T-helper 2 cell treated with Interferon-gamma antibody and Interleukin-4, amounts not matched to agents 100 ng/mL and 5 ng/mL, for 36 hours (primary cell): ENCODE measurements at regions not wholly inside any gene's neighbourhood (a gene's known extent, or its start where the extent isn't known, plus 50 kb on each side); places are given as distances from the start of the nearest gene placed in this dataset.
"Not testable (repeated sequence)": the region's sequence is repeated elsewhere in the genome, so short reads cannot be mapped to it uniquely, and the experiment has no call there.

Experiments
- intact Hi-C: fragments of 100-400 bp; cut with micrococcal nuclease; formaldehyde crosslinking; loops from one replicate; pipeline ENCODE4 v1.15.1; 2023

DNA sequence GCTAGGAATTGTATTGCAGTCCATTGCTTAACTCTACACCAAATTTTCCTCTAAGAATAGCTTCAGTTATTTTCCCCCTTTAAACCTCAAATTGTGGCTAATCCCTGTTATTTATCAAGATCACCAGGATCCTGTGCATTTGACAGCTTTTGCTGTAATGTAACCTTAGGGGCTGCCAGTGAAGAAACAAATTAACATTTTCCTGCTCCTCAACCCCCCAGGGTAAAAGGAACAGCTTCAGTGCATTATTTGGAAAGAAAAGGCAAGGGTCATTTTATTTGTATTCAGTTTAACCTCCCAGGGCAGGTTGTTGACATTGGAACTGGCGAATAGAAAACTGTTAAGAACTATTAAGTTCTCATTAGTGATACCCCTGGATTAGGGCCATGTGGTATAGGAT lies 57.0 kb downstream of the PCDH20 start:
- intact Hi-C loops: loop anchor here (10.0 kb wide), 1 partner anchor 56 kb away; the partner anchor contains the start of gene PCDH20

DNA sequence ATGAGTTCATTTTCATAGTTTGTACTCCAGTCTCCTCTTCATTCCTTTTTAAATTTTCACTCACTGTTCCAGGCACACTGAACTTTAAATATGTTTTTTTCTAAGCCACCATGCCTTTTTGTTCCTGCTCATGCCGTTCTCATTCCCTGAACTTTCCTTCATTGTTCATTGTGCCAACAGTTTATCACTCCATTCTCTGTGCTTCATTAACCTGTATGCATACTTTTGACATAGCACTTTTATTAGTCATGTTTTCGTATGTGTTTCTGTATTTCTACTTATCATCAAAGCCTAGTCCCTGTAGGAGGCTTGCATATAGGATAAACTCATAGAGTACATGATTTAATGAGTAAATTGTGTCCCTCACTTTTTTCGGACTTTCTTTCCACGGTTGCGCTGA lies 65.3 kb downstream of the PCDH20 start:
- intact Hi-C loops: loop anchor here (10.0 kb wide), 1 partner anchor 64 kb away; the partner anchor contains the start of gene PCDH20

DNA sequence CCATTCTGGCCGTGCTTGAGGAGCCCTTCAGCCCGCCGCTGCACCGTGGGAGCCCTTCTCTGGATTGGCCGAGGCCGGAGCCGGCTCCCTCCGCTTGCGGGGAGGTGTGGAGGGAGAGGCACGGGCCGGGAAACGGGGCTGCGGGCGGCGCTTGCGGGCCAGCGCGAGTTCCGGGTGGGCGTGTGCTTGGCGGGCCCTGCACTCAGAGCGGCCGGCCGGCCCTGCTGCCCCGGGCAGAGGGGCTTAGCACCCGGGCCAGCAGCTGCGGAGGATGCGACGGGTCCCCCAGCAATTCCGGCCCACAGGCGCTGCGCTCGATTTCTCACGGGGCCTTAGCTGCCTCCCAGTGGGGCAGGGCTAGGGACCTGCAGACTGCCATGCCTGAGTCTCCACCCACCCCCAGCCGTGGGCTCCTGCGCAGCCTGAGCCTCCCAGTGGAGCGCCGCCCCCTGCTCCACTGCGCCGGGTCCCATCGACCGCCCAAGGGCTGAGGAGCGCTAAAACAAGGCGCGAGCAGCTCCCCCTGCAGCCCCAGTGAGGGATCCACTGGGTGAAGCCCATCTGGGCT lies 76.5 kb downstream of the PCDH20 start:
- intact Hi-C loops: no loop called here

- intact Hi-C loops: no loop called here
Measured at GRCh38 chr13:61316647-61317046, 99.0 kb downstream of the PCDH20 start.

- intact Hi-C loops: no loop called here
Measured at GRCh38 chr13:61294467-61295191, 121.0 kb downstream of the PCDH20 start.

DNA sequence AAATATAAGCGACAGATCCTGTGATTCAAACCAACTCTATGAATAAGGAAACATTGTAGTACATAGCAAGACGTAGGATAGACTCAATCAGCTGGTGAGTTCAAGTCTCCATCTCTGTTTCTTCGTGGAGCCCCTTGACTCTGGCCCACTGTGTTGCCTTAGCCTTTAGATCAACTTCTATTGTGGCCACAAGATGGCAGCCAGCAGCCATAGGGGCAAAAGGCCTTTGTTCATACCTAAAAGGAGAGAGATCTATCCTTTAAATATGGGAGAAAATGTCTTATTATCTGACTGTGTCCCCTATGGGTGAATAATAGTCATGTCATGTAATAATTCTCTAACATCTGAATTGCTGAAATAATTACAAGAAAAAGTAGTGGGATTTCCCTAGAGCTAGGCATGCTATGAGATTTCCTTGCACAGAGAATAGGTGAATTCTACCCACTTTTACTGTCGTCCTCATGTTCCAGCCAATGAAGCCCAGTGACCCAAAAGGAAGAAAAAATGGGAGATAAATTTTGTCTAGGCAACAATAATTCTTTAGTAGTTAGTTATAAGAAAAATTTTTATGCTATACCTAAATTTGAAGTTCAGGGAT lies 129.4 kb downstream of the PCDH20 start:
- intact Hi-C loops: no loop called here

GRCh38 chr13:61277586-61278276 lies 137.9 kb downstream of the PCDH20 start:
- intact Hi-C loops: no loop called here

DNA sequence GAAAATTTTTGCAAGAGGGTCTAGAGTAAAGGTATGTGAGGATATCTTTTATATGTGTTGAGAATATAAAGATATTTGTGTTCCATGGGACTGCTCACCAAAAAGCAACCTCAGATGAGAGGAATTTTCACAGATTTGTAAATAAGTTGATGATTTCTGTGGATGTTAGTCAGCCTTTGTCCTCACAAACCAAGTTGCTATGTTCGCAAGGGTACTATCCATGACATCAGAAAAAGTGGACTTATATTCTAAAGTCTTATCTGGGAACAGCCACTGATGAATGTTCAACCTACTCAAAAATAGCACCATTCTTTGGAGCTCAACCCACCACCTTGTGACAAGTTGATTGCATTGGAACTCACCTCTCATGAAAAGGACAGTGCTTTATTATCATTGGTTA lies 138.6 kb downstream of the PCDH20 start:
- intact Hi-C loops: no loop called here

- intact Hi-C loops: no loop called here
Measured at GRCh38 chr13:61276401-61276800, 139.2 kb downstream of the PCDH20 start.

- intact Hi-C loops: no loop called here
Measured at GRCh38 chr13:61275736-61276135, 139.9 kb downstream of the PCDH20 start.

DNA sequence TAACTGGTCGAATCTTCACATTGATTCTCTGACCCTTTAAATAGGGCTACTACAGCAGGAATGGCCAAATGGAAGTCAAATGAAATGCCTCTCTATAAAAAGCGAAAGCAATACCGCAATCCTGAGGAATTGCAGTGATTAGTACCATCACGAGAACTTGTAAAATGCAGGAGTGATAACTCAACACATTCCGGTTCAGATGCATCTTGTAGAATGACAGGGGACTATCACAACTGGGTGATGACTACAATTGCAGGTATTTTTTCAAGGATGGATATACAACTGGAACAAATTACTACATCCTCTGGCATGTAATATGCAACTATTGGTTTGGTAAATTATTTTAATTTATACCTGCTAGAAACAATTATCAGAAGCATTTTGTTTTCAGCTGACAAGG lies 140.4 kb downstream of the PCDH20 start:
- intact Hi-C loops: no loop called here

DNA sequence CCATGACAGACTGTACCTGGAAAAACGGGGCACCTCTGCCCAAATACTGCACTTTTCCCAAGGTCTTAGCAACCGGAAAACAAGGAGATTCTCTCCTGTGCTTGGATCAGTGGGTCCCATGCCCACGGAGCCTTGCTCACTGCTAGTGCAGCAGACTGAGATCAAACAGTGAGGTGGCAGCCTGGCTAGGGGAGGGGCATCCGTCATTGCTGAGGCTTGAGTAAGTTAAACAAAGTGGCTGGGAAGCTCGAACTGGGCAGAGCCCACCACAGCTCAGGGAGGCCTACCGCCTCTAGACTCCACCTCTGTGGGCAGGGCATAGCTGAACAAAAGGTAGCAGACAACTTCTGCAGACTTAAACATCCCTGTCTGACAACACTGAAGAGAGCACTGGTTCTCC lies 148.8 kb downstream of the PCDH20 start:
- intact Hi-C loops: not testable (repeated sequence)

- intact Hi-C loops: no loop called here
Measured at GRCh38 chr13:61261746-61262472, 153.7 kb downstream of the PCDH20 start.

DNA sequence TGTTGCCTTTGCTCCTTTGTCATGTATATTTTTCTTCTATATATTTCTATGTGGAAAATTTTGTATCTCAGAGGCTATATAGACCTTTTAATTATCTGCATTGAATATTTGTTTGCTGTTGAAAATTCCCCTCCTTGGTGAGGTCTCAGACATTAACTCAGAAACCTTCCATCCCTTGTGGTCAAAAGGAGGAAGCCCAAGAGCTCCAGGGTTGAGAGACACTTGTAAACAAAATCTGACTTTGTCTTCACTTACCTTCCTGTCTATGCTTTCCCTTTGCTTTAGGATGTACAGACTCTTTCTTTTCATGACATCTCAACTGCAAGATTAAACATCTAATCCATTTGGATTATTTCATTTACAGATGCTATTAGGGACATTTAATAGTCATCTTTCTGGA lies 157.5 kb downstream of the PCDH20 start:
- intact Hi-C loops: no loop called here

DNA sequence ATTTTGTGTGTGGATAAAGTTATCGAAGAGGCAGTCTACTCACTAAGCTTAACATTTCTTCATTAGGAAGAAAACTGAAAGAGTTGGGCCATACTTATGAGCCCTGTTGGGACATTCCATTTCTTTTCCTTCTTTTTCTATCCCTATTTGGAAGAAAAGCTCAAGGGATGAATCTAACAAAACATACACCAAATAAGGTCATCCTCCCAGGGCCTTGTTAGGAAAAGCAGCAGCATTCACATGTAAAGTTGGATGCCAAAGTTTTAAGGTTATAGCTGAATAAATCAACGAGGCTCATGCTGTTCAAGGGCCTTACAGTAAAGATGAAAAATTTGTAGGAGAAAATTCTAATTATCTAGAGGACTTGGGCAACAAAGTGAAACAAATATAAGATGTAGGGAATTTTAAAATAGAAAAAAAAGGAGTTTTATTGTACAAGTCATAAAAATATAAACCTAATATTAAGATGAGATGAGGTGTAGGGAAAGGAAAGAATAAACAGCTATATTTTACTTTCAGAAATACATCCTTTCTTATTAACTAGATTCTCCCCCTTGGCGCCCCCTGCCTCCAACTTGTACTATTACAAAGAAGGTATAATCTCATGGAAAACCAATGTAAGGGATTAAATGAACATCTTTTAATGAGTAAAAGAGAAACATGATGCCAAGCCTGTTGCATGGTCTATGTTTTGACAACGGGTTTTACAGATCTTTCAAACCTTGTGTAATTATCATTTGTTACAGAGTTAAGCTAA lies 160.4 kb downstream of the PCDH20 start:
- intact Hi-C loops: no loop called here

GRCh38 chr13:61253105-61253877 lies 162.4 kb downstream of the PCDH20 start:
- intact Hi-C loops: no loop called here

- intact Hi-C loops: no loop called here
Measured at GRCh38 chr13:61252213-61252612, 163.4 kb downstream of the PCDH20 start.

DNA sequence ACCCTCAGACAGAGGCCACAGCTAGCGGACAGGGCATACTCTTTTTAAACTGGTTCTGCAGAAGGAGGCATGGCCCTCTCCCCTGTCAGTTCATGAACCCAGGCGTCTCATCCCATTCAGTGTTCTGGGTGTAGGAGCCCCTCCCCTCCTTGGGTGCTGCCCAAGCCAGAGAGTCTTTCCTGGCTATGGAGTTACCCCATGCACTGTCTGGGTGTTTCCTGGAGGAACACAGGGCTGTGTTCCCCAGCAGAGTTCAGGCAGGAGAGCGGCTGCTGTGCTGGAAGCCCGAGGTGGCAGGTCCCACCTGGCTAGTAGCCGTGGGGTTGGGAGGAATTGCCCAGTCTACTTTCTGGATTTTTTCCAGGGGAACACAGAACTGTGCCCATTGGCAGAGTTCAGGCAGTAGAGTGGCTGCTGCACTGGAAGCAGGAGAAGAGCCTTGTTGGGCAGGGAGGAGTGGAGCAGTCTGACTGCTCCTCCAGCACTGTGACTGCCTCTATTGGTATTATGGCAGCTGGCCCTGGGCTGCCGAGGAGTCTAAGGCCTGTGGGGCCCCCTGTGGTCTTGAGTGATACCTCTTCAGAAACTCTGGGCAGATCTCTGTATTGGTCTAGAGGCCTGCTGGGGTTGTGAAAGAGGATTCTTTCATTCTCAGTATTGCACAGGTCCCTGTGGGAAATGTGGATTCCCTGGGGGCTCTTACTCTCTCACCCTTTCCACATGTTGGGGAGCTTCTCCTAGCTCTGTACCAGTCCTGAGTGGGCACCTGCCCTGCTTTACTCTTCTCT lies 168.3 kb downstream of the PCDH20 start:
- intact Hi-C loops: no loop called here

- intact Hi-C loops: no loop called here
Measured at GRCh38 chr13:61246351-61246750, 169.3 kb downstream of the PCDH20 start.
